GM12874 (cell line): ENCODE measurements at regions not wholly inside any gene's neighbourhood (a gene's known extent, or its start where the extent isn't known, plus 50 kb on each side); places are given as distances from the start of the nearest gene placed in this dataset.

Experiments
- CTCF ChIP-seq: IDR thresholded peaks from 2 replicates; pipeline ENCODE4 v1.5.1; 2011; ENCODE audit warnings: low read depth, mild to moderate bottlenecking, control low read depth, low read length, moderate library complexity; ENCODE audit not compliant: insufficient read depth

GRCh38 chr2:234147335-234147861, 96.9 kb downstream of the SPP2 start:
- TF ChIP-seq CTCF = no peak

GRCh38 chr2:234146087-234146826, 95.8 kb downstream of the SPP2 start:
- no peak for TF ChIP-seq CTCF

GRCh38 chr2:234145511-234145910, 95.0 kb downstream of the SPP2 start:
- no peak for TF ChIP-seq CTCF

GRCh38 chr2:234145057-234145456, 94.6 kb downstream of the SPP2 start:
- no peak for TF ChIP-seq CTCF

- no peak for TF ChIP-seq CTCF
Observed at GRCh38 chr2:234143896-234144295, 93.4 kb downstream of the SPP2 start.

- TF ChIP-seq CTCF = no peak
Observed at GRCh38 chr2:234142530-234142929, 92.0 kb downstream of the SPP2 start.

- TF ChIP-seq CTCF = no peak
Observed at GRCh38 chr2:234139755-234140154, 89.3 kb downstream of the SPP2 start.
